GM12878 (cell line): ENCODE measurements at regions not wholly inside any gene's neighbourhood (a gene's known extent, or its start where the extent isn't known, plus 50 kb on each side); places are given as distances from the start of the nearest gene placed in this dataset.

ENCODE experiments used
- ATAC-seq: fragments of 200-7000 bp; cut with Tn5 transposase; 3 replicates; pipeline ENCODE4 v1.9.1; 2020; ENCODE audit warnings: mild to moderate bottlenecking, moderate library complexity
- BruUV-seq: library from RNA; stranded (reverse); fragments of 400-500 nt; replicated peaks from 2 replicates; lab custom pipeline; 2021; lab: Mats Ljungman, UMichigan
- CTCF ChIA-PET: fragments of 300-600 bp; sonication (Branson Sonifier 250); formaldehyde crosslinking; extraction: SDS; loops from one replicate; lab custom pipeline; 2021; ENCODE audit warnings: inconsistent platforms; lab: Yijun Ruan, JAX
- POLR2A ChIA-PET: fragments of 350-600 bp; formaldehyde crosslinking; extraction: SDS; loops from one replicate; lab custom pipeline; 2021; ENCODE audit warnings: inconsistent platforms; lab: Charles Lee
- RAD21 ChIA-PET: fragments of 300-600 bp; sonication (Branson Sonifier 250); formaldehyde crosslinking; loops from one replicate; lab custom pipeline; 2023; ENCODE audit warnings: antibody characterized with exemption; ENCODE audit not compliant: unreplicated experiment; lab: Charles Lee
- SMC1A ChIA-PET: fragments of 300-600 bp; sonication (Branson Sonifier 250); formaldehyde crosslinking; loops from one replicate; lab custom pipeline; 2023; ENCODE audit not compliant: unreplicated experiment, uncharacterized antibody; lab: Charles Lee
- DNase-seq: peaks from one replicate; pipeline ENCODE4 v3.0.0-alpha.2; 2011; ENCODE audit warnings: low read depth, low spot score
- FAIRE-seq: peaks from 3 replicates; lab custom pipeline; 2011; peaks lifted over from hg19 to GRCh38; lab: Jason Lieb, UNC
- H2AFZ ChIP-seq: 2 replicates; pipeline ENCODE4 v1.6.0; 2011; ENCODE audit warnings: low read depth, low read length, control low read depth; ENCODE audit not compliant: control insufficient read depth
- H3K27ac ChIP-seq: 2 replicates; pipeline ENCODE4 v1.5.1; 2011; ENCODE audit warnings: control low read depth; ENCODE audit not compliant: control insufficient read depth, insufficient read depth
- H3K27me3 ChIP-seq, 2 experiments: replicated peaks in 1 of 2; 2 replicates each; pipeline versions ENCODE4 v1.6.0 to v1.6.1; 2011; ENCODE audit warnings: low read length in 1 of 2; ENCODE audit not compliant: control insufficient read depth in 2 of 2, insufficient read depth in 2 of 2
- H3K36me3 ChIP-seq, 2 experiments: 2 replicates each; pipeline ENCODE4 v1.5.1; 2011; ENCODE audit warnings: low read length in 1 of 2; ENCODE audit not compliant: control insufficient read depth in 2 of 2, insufficient read depth in 2 of 2
- H3K4me1 ChIP-seq: 2 replicates; pipeline ENCODE4 v1.6.1; 2011; ENCODE audit warnings: mild to moderate bottlenecking, low read length, moderate library complexity, mixed read lengths; ENCODE audit not compliant: control insufficient read depth, insufficient read depth
- H3K4me2 ChIP-seq: 2 replicates; pipeline ENCODE4 v1.6.0; 2011; ENCODE audit warnings: control low read depth; ENCODE audit not compliant: control insufficient read depth, insufficient read depth
- H3K4me3 ChIP-seq: fragments of 200-600 bp; sonication (generic); 2 replicates; pipeline ENCODE4 v1.5.1; 2016
- H3K79me2 ChIP-seq: 2 replicates; pipeline ENCODE4 v1.6.0; 2011; ENCODE audit warnings: low read length; ENCODE audit not compliant: control insufficient read depth, insufficient read depth
- H3K9ac ChIP-seq: 2 replicates; pipeline ENCODE4 v1.8.0; 2011; ENCODE audit warnings: low read length, control low read depth, mixed read lengths; ENCODE audit not compliant: control insufficient read depth, insufficient read depth
- H3K9me3 ChIP-seq: replicated peaks from 3 replicates; pipeline ENCODE4 v1.5.1; 2011; ENCODE audit warnings: mild to moderate bottlenecking, low read length; ENCODE audit not compliant: control insufficient read depth, insufficient read depth
- H4K20me1 ChIP-seq: 2 replicates; pipeline ENCODE4 v1.6.0; 2011; ENCODE audit not compliant: control insufficient read depth, insufficient read depth
- BCL11A ChIP-seq: IDR thresholded peaks from 2 replicates; pipeline ENCODE4 v1.6.1; 2011; ENCODE audit warnings: low read depth, low read length
- BRCA1 ChIP-seq: IDR thresholded peaks from 2 replicates; pipeline ENCODE4 v1.6.1; 2011; ENCODE audit warnings: low read depth, low read length, improper control_type of control experiment
- KAT2A ChIP-seq: conservative IDR thresholded peaks from 2 replicates; pipeline ENCODE4 v1.6.1; 2011; ENCODE audit warnings: low read depth, low read length; ENCODE audit not compliant: control insufficient read depth
- KDM1A ChIP-seq: fragments of 200-600 bp; sonication (generic); IDR thresholded peaks from 2 replicates; pipeline ENCODE4 v1.6.1; 2016; ENCODE audit warnings: borderline replicate concordance
- LARP7 ChIP-seq: fragments of 450-650 bp; IDR thresholded peaks from 2 replicates; pipeline ENCODE4 v1.6.1; 2017; ENCODE audit warnings: mild to moderate bottlenecking
- NR2C1 ChIP-seq: fragments of 450-650 bp; IDR thresholded peaks from 2 replicates; pipeline ENCODE4 v1.6.1; 2017; ENCODE audit warnings: antibody characterized with exemption, mild to moderate bottlenecking, moderate library complexity
- PRDM15 ChIP-seq: fragments of 450-650 bp; formaldehyde crosslinking; IDR thresholded peaks from 2 replicates; pipeline ENCODE4 v1.4.0; 2020; ENCODE audit warnings: mild to moderate bottlenecking, moderate library complexity
- SUZ12 ChIP-seq: fragments of 200-600 bp; sonication (generic); IDR thresholded peaks from one replicate; pipeline ENCODE4 v1.6.1; 2018; ENCODE audit warnings: antibody characterized with exemption, mild to moderate bottlenecking; ENCODE audit not compliant: unreplicated experiment
- WRNIP1 ChIP-seq: IDR thresholded peaks from 2 replicates; pipeline ENCODE4 v1.6.1; 2011; ENCODE audit warnings: low read depth, low read length, improper control_type of control experiment, borderline replicate concordance
- YY1 ChIP-seq: IDR thresholded peaks from 2 replicates; pipeline ENCODE4 v1.6.1; 2011; ENCODE audit warnings: low read depth, mild to moderate bottlenecking, low read length
- WGBS: methylation state at CpG from one replicate; pipeline ENCODE4 v1.1.6; 2016; ENCODE audit warnings: low lambda C conversion rate; ENCODE audit not compliant: insufficient replicate concordance, insufficient coverage; ENCODE audit errors: missing lambda C conversion rate; 5-methylcytosine and 5-hydroxymethylcytosine counted together
- in situ Hi-C: fragments of 300-500 bp; cut with MboI; formaldehyde crosslinking; loops from 9 replicates; pipeline ENCODE4 v1.14.3; 2018; ENCODE audit warnings: mixed read lengths
- intact Hi-C: fragments of 100-400 bp; cut with micrococcal nuclease; formaldehyde crosslinking; loops from one replicate; pipeline ENCODE4 v1.14.2; 2022; ENCODE audit not compliant: unreplicated experiment
- TF ChIP-seq, protein P1 (sequence below): IDR thresholded peaks from 2 replicates; pipeline ENCODE4 v1.6.1; 2012; ENCODE audit warnings: improper control_type of control experiment, low read depth, low read length; ENCODE audit not compliant: insufficient replicate concordance

DNA sequence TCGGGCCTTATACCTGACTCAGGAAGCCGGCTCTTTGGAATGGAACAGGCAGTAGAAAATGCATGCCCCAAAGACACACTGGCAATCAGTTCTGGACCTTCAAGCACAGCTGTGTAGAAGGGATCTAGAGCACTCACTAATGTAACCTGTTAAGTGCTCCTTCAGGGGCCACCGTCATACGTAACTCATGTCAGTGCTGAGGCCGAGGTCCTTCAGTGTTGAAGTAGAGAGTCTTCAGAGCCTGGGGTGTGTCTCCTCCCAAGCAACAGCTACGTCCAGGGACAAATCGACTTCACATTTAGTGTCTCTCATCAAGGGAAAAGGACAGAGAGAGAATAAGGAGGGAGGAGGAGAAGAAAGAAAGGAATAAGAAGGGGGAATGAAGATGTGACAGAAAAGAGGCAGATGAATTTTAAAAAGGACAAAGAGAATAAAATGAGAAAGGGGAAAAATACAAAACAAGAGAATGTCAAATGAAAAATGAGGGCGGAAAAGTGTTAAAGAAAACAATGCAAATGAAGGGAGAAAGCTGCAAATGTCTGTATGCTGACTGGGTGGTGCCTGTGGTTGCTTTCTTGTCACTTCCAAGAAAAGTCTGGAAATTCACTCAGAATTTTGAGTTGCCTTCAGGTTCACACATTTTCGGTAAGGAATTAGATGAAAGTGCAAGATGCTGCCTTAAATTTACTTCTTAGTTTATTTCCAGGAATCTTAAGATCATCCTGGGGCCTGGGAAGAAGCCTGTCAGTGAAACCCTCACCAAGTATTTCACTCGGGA is 989.4 kb downstream of the GRID1 start (continued):
- TF ChIP-seq, protein P1, sequence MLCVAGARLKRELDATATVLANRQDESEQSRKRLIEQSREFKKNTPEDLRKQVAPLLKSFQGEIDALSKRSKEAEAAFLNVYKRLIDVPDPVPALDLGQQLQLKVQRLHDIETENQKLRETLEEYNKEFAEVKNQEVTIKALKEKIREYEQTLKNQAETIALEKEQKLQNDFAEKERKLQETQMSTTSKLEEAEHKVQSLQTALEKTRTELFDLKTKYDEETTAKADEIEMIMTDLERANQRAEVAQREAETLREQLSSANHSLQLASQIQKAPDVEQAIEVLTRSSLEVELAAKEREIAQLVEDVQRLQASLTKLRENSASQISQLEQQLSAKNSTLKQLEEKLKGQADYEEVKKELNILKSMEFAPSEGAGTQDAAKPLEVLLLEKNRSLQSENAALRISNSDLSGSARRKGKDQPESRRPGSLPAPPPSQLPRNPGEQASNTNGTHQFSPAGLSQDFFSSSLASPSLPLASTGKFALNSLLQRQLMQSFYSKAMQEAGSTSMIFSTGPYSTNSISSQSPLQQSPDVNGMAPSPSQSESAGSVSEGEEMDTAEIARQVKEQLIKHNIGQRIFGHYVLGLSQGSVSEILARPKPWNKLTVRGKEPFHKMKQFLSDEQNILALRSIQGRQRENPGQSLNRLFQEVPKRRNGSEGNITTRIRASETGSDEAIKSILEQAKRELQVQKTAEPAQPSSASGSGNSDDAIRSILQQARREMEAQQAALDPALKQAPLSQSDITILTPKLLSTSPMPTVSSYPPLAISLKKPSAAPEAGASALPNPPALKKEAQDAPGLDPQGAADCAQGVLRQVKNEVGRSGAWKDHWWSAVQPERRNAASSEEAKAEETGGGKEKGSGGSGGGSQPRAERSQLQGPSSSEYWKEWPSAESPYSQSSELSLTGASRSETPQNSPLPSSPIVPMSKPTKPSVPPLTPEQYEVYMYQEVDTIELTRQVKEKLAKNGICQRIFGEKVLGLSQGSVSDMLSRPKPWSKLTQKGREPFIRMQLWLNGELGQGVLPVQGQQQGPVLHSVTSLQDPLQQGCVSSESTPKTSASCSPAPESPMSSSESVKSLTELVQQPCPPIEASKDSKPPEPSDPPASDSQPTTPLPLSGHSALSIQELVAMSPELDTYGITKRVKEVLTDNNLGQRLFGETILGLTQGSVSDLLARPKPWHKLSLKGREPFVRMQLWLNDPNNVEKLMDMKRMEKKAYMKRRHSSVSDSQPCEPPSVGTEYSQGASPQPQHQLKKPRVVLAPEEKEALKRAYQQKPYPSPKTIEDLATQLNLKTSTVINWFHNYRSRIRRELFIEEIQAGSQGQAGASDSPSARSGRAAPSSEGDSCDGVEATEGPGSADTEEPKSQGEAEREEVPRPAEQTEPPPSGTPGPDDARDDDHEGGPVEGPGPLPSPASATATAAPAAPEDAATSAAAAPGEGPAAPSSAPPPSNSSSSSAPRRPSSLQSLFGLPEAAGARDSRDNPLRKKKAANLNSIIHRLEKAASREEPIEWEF: no peak
- no peak for TF ChIP-seq WRNIP1

DNA sequence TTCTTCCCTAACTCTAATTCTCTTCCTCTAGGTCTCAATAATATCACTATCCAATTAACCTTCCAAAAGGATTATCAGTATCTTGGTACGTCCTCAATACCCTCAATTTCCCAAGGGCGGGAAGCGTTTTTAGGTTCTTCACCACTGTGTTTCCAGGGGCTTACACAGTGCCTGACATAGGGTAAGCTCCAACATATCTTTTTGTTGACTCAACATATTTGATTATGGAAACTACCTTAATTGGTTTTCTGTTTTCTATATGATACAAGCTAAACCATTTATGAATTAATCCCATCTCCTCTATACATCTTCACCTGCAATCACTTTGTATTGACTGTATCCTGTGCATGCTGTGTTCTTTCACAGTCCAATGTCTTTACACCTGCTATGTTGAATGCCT is 987.3 kb downstream of the GRID1 start:
- 2% methylated on average over 3 of the region's 3 CpGs for WGBS
- FAIRE-seq (no peak), DNase-seq (no peak), ATAC-seq (no peak)
- H3K79me2 ChIP-seq: no peaks in the 10 kb centered on the region
- no peaks in the 10 kb centered on the region for H3K4me1 ChIP-seq
- ChIA-PET POLR2A (no interaction called here), RAD21 (no interaction called here), SMC1A (no interaction called here), CTCF (no interaction called here)
- intact Hi-C loops (no loop called here), in situ Hi-C loops (no loop called here)
- BruUV-seq: no TSS peak
- no peak overlapping the region for H3K9ac ChIP-seq
- no peak overlapping the region for H3K4me2 ChIP-seq
- no peaks in the 10 kb centered on the region for H3K9me3 ChIP-seq
- no peaks in the 10 kb centered on the region for H4K20me1 ChIP-seq
- H3K27me3 ChIP-seq: no peaks in the 10 kb centered on the region
- H3K27ac ChIP-seq: no peak overlapping the region
- no peak overlapping the region for H2AFZ ChIP-seq
- H3K36me3 ChIP-seq: no peaks in the 10 kb centered on the region
- no peak overlapping the region for H3K4me3 ChIP-seq
- no peak for TF ChIP-seq SUZ12
- no peak for TF ChIP-seq KAT2A
- TF ChIP-seq BRCA1: no peak
- no peak for TF ChIP-seq YY1
- no peak for TF ChIP-seq BCL11A
- TF ChIP-seq NR2C1: no peak
- TF ChIP-seq PRDM15 (CRISPR knock-in tag): no peak
- TF ChIP-seq LARP7: no peak
- TF ChIP-seq KDM1A: no peak
